ENCODE measurements at regions not wholly inside any gene's neighbourhood (a gene's known extent, or its start where the extent isn't known, plus 50 kb on each side); places are given as distances from the start of the nearest gene placed in this dataset.

GRCh38 chr12:46531059-46531785 is 158.6 kb upstream of the SLC38A2 start:
- POLR2A ChIA-PET: interaction anchor here (0.6 to 1.3 kb wide), 4 partner anchors 9 to 160 kb away, joined by 3 to 4 read pairs (median 3); no protein-coding TSS in a partner anchor
- BruUV-seq (replicated peaks): no TSS peak
- no peaks in the 10 kb centered on the region for H3K27me3 Mint-ChIP-seq (ENCODE audit: insufficient read depth, unreplicated experiment)

DNA sequence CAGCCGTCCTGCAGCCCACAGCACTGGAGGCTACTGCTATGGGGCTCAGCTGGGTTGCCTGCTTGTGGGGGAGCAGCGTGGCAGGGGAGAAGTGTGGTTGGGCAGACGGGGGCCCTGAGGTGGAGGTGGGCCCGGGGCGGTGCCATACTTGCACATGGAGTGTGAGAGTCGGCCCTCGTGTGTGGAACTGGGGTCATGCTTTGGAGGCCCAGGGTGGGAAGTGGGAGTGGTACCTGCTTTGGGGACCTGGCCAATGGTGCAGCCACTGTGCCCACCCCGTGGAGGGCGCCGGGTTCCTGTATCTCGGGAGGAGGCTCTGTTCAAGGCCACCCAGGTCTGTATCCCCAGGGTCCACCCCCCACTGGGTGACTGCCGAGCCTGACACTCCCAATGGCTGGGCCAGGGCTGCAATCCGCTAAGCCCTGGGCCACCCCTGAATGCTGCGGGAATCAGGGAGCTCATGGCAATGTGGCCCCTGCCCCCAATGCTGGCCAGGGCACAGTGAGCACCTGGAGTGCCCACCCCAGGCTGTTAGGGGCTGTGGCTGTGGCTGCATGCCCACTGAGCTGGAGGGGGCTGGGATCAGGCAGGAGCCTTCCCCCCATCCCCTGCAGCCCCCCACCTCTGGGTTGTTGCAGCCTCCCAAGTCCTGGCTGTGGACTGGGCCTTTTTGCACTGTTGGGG is 157.9 kb upstream of the SLC38A2 start:
- CTCF ChIA-PET: interaction anchor here (0.7 kb wide), 1 partner anchor 32 kb away, joined by 3 read pairs; no protein-coding TSS in a partner anchor
- no peak overlapping the region for H3K27ac Mint-ChIP-seq (ENCODE audit: low read depth, unreplicated experiment)
- H3K27me3 Mint-ChIP-seq (ENCODE audit: insufficient read depth, unreplicated experiment): no peaks in the 10 kb centered on the region
- no peak overlapping the region for H3K4me3 Mint-ChIP-seq (ENCODE audit: unreplicated experiment)
- H3K36me3 Mint-ChIP-seq (ENCODE audit: insufficient read depth, unreplicated experiment): no peaks in the 10 kb centered on the region
- intact Hi-C loops (cut with micrococcal nuclease): no loop called here
- BruUV-seq (replicated peaks): no TSS peak
- TF ChIP-seq, protein P1, sequence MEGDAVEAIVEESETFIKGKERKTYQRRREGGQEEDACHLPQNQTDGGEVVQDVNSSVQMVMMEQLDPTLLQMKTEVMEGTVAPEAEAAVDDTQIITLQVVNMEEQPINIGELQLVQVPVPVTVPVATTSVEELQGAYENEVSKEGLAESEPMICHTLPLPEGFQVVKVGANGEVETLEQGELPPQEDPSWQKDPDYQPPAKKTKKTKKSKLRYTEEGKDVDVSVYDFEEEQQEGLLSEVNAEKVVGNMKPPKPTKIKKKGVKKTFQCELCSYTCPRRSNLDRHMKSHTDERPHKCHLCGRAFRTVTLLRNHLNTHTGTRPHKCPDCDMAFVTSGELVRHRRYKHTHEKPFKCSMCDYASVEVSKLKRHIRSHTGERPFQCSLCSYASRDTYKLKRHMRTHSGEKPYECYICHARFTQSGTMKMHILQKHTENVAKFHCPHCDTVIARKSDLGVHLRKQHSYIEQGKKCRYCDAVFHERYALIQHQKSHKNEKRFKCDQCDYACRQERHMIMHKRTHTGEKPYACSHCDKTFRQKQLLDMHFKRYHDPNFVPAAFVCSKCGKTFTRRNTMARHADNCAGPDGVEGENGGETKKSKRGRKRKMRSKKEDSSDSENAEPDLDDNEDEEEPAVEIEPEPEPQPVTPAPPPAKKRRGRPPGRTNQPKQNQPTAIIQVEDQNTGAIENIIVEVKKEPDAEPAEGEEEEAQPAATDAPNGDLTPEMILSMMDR (IDR thresholded peaks at IDR 0.05; ENCODE audit: unreplicated experiment): no peak
- no peaks in the 10 kb centered on the region for H3K4me1 Mint-ChIP-seq (ENCODE audit: insufficient read depth, unreplicated experiment)
- no peaks in the 10 kb centered on the region for H3K9me3 Mint-ChIP-seq (ENCODE audit: unreplicated experiment)
- DNase-seq (ENCODE audit: unreplicated experiment): no peak
- POLR2A ChIA-PET: interaction anchor here (1.1 kb wide), 1 partner anchor 36 kb away, joined by 3 read pairs; no protein-coding TSS in a partner anchor

More at GRCh38 chr12:46531059-46531785, 158.6 kb upstream of the SLC38A2 start:
- no peaks in the 10 kb centered on the region for H3K36me3 Mint-ChIP-seq (ENCODE audit: insufficient read depth, unreplicated experiment)
- DNase-seq (ENCODE audit: unreplicated experiment): no peak
- no peaks in the 10 kb centered on the region for H3K9me3 Mint-ChIP-seq (ENCODE audit: unreplicated experiment)
- CTCF ChIA-PET: interaction anchor here (0.7 kb wide), 2 partner anchors 9 to 16 kb away, joined by 3 to 4 read pairs; no protein-coding TSS in a partner anchor
- no peak overlapping the region for H3K4me3 Mint-ChIP-seq (ENCODE audit: unreplicated experiment)
- H3K27ac Mint-ChIP-seq (ENCODE audit: low read depth, unreplicated experiment): no peak overlapping the region
- H3K4me1 Mint-ChIP-seq (ENCODE audit: insufficient read depth, unreplicated experiment): no peaks in the 10 kb centered on the region
- TF ChIP-seq, protein P1 (IDR thresholded peaks at IDR 0.05; ENCODE audit: unreplicated experiment): no peak
- intact Hi-C loops (cut with micrococcal nuclease): no loop called here

DNA sequence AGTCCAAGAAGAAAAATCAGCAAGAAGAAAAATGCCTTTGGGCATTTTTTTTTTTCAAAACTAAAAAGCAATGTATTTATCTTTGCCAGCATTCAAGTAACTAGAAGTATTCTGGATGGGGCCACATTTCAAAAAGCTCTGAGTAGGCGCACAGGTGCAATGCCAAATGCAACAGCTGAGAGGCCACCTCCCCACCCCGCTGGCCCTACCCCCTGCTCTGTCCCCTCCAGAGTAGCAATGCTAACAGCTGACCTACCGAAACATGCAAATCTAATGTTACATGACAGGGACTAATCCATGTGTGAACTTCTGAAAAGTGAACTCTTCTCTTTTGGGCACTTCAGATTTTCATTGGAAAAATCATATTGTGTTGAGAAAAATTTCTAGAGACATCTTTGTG is 153.7 kb upstream of the SLC38A2 start:
- no peak overlapping the region for H3K4me3 Mint-ChIP-seq (ENCODE audit: unreplicated experiment)
- TF ChIP-seq, protein P1 (IDR thresholded peaks at IDR 0.05; ENCODE audit: unreplicated experiment): no peak
- no TSS peak for BruUV-seq (replicated peaks)
- H3K27ac Mint-ChIP-seq (ENCODE audit: low read depth, unreplicated experiment): no peak overlapping the region
- intact Hi-C loops (cut with micrococcal nuclease): no loop called here
- H3K4me1 Mint-ChIP-seq (ENCODE audit: insufficient read depth, unreplicated experiment): peaks cover 27% of the 10 kb centered on the region
- POLR2A ChIA-PET: interaction anchor here (0.8 to 1.3 kb wide), 3 partner anchors 11 to 24 kb away, joined by 3 to 8 read pairs (median 3); no protein-coding TSS in a partner anchor
- DNase-seq (ENCODE audit: unreplicated experiment): no peak
- no peaks in the 10 kb centered on the region for H3K27me3 Mint-ChIP-seq (ENCODE audit: insufficient read depth, unreplicated experiment)
- CTCF ChIA-PET: interaction anchor here (1.2 kb wide), 1 partner anchor 10 kb away, joined by 6 read pairs; no protein-coding TSS in a partner anchor
- no peaks in the 10 kb centered on the region for H3K36me3 Mint-ChIP-seq (ENCODE audit: insufficient read depth, unreplicated experiment)
- H3K9me3 Mint-ChIP-seq (ENCODE audit: unreplicated experiment): no peaks in the 10 kb centered on the region

DNA sequence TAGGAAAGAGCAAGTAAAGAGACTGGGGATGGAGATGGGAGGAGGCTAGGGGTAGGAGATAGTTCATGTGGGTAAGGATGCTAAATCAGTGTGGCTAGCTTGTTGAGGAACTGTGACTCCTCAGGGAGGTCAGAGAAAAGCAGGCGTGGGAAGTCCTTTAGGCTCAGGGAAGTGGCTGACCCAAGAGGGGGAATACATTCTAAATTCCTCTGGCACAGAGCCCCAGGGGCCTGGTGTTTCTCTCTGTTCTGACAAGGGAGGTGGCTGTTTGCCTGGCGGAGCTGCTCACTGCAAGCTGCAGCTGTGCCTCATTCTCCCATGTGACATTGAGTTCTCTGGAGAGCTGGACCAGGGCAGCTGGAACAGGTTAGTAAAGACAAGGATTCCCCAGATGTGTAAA is 152.2 kb upstream of the SLC38A2 start:
- CTCF ChIA-PET: interaction anchor here (0.6 to 1.9 kb wide), 6 partner anchors 8 to 151 kb away, joined by 3 to 6 read pairs (median 4); no protein-coding TSS in a partner anchor
- peaks cover 27% of the 10 kb centered on the region for H3K4me1 Mint-ChIP-seq (ENCODE audit: insufficient read depth, unreplicated experiment)
- intact Hi-C loops (cut with micrococcal nuclease): loop anchor here (5.0 kb wide), 1 partner anchor 33 kb away; no protein-coding TSS in a partner anchor

More for the DNA sequence above, 152.2 kb upstream of the SLC38A2 start:
- DNase-seq (ENCODE audit: unreplicated experiment): no peak
- H3K36me3 Mint-ChIP-seq (ENCODE audit: insufficient read depth, unreplicated experiment): no peaks in the 10 kb centered on the region
- no peaks in the 10 kb centered on the region for H3K27me3 Mint-ChIP-seq (ENCODE audit: insufficient read depth, unreplicated experiment)
- no peaks in the 10 kb centered on the region for H3K9me3 Mint-ChIP-seq (ENCODE audit: unreplicated experiment)
- H3K4me3 Mint-ChIP-seq (ENCODE audit: unreplicated experiment): no peak overlapping the region
- peak overlapping the region; percentile 22 for H3K27ac Mint-ChIP-seq (ENCODE audit: low read depth, unreplicated experiment)
- TSS peak; percentile 61 for BruUV-seq (replicated peaks)
- POLR2A ChIA-PET: interaction anchor here (0.9 to 1.5 kb wide), 6 partner anchors 12 to 139 kb away, joined by 3 to 7 read pairs (median 4); no protein-coding TSS in a partner anchor
- TF ChIP-seq, protein P1 (IDR thresholded peaks at IDR 0.05; ENCODE audit: unreplicated experiment): no peak
